Gastroesophageal sphincter (tissue), 4 donors: ENCODE measurements at regions not wholly inside any gene's neighbourhood (a gene's known extent, or its start where the extent isn't known, plus 50 kb on each side); places are given as distances from the start of the nearest gene placed in this dataset.
"Not testable (repeated sequence)": the region's sequence is repeated elsewhere in the genome, so short reads cannot be mapped to it uniquely, and the experiment has no call there.

Experiments
- ATAC-seq: fragments of 150-250 bp; one replicate; pipeline ENCODE4 v1.9.1; 2016; ENCODE audit warnings: mild to moderate bottlenecking, moderate library complexity
- H3K27ac ChIP-seq, 4 donors: fragments of 200-600 bp; sonication (generic) in 3 of 4; 1 replicate in 3 of 4; 2 replicates in 1 of 4; pipeline ENCODE4 v1.5.1; 2016 to 2019
- H3K27me3 ChIP-seq: fragments of 200-600 bp; sonication (generic); one replicate; pipeline ENCODE4 v1.5.1; 2019
- H3K36me3 ChIP-seq, 2 donors: fragments of 200-600 bp; sonication (generic); one replicate each; pipeline ENCODE4 v1.5.1; 2019; ENCODE audit warnings: control low read depth in 1 of 2
- H3K4me1 ChIP-seq, 3 donors: fragments of 200-600 bp; sonication (generic); 1 replicate in 2 of 3; 2 replicates in 1 of 3; pipeline ENCODE4 v1.5.1; 2016 to 2019; ENCODE audit warnings: control low read depth in 2 of 3
- H3K4me3 ChIP-seq, 2 donors: fragments of 200-600 bp; sonication (generic); one replicate each; pipeline ENCODE4 v1.5.1; 2019; ENCODE audit warnings: mild to moderate bottlenecking in 1 of 2, moderate library complexity in 1 of 2
- H3K9me3 ChIP-seq, 3 donors: fragments of 200-600 bp; sonication (generic); one replicate each; pipeline ENCODE4 v1.5.1; 2017 to 2019; ENCODE audit warnings: control low read depth in 2 of 3
- EP300 ChIP-seq: sonication (generic); formaldehyde crosslinking; IDR thresholded peaks from one replicate; pipeline ENCODE4 v1.6.1; 2017; ENCODE audit warnings: antibody characterized with exemption, mild to moderate bottlenecking
- POLR2A ChIP-seq, 2 donors: fragments of 450-650 bp; IDR thresholded peaks; one replicate each; pipeline ENCODE4 v1.6.1; 2017; ENCODE audit warnings: antibody characterized with exemption in 2 of 2, mild to moderate bottlenecking in 2 of 2, moderate library complexity in 1 of 2
- POLR2AphosphoS5 ChIP-seq: sonication (generic); formaldehyde crosslinking; IDR thresholded peaks from one replicate; pipeline ENCODE4 v1.6.1; 2017; ENCODE audit warnings: antibody characterized with exemption
- WGBS, 2 donors: methylation state at CpG; one replicate each; pipeline ENCODE4 v1.1.5; 2018; ENCODE audit warnings: low coverage in 1 of 2; 5-methylcytosine and 5-hydroxymethylcytosine counted together
- TF ChIP-seq, protein P1 (sequence below), 4 experiments: fragments of 200-600 bp in 2 of 4; fragments of 450-650 bp in 2 of 4; sonication (generic) in 1 of 4; IDR thresholded peaks; one replicate each; pipeline ENCODE4 v1.5.1; 2017 to 2019; ENCODE audit warnings: antibody characterized with exemption in 4 of 4, mild to moderate bottlenecking in 2 of 4, moderate library complexity in 2 of 4

DNA sequence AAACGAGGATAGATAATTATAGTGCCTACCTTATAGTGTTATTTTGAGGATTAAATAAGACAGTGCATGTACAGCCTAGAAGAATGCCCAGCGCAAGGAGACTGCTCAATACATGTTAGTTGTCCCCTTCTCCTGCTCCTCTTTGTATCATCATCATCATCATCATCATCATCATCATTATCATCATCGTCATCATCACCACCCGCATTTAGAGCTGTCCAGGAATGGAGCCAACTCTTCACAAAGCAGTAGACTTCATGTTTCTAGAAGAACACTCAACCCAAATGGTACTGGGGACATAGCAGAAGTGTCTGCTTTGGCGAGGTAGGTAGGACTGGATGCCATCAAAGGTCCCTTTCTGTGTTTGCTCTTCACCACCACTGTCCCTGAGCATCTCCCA, 116.0 kb downstream of the TRIM43 start:
- H3K36me3 ChIP-seq, result no peaks in the 10 kb centered on the region
- H3K9me3 ChIP-seq, result no peaks in the 10 kb centered on the region
- H3K27me3 ChIP-seq, result no peaks in the 10 kb centered on the region
- 84 to 91% methylated on average over 3 to 5 of the region's 5 CpGs for WGBS, 2 donors
- peaks cover 0 to 7% (median 0%) of the 10 kb centered on the region in 3 donors for H3K4me1 ChIP-seq
- TF ChIP-seq POLR2AphosphoS5 (no peak), POLR2A (IDR thresholded peaks at IDR 0.05) (no peak), EP300 (no peak)
- TF ChIP-seq, protein P1, sequence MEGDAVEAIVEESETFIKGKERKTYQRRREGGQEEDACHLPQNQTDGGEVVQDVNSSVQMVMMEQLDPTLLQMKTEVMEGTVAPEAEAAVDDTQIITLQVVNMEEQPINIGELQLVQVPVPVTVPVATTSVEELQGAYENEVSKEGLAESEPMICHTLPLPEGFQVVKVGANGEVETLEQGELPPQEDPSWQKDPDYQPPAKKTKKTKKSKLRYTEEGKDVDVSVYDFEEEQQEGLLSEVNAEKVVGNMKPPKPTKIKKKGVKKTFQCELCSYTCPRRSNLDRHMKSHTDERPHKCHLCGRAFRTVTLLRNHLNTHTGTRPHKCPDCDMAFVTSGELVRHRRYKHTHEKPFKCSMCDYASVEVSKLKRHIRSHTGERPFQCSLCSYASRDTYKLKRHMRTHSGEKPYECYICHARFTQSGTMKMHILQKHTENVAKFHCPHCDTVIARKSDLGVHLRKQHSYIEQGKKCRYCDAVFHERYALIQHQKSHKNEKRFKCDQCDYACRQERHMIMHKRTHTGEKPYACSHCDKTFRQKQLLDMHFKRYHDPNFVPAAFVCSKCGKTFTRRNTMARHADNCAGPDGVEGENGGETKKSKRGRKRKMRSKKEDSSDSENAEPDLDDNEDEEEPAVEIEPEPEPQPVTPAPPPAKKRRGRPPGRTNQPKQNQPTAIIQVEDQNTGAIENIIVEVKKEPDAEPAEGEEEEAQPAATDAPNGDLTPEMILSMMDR (IDR thresholded peaks at IDR 0.05), result no peak
- H3K4me3 ChIP-seq, result no peak overlapping the region
- no peak for ATAC-seq
- no peak overlapping the region for H3K27ac ChIP-seq

GRCh38 chr2:95709831-95710230, 118.0 kb downstream of the TRIM43 start:
- TF ChIP-seq POLR2AphosphoS5, result no peak
- TF ChIP-seq POLR2A (IDR thresholded peaks at IDR 0.05), result no peak
- TF ChIP-seq, protein P1 (IDR thresholded peaks at IDR 0.05), result no peak
- no peak for TF ChIP-seq EP300
- no peak overlapping the region for H3K27ac ChIP-seq
- no peak overlapping the region for H3K4me3 ChIP-seq
- ATAC-seq, result no peak
- no peaks in the 10 kb centered on the region for H3K4me1 ChIP-seq
- no peaks in the 10 kb centered on the region for H3K36me3 ChIP-seq
- no peaks in the 10 kb centered on the region for H3K27me3 ChIP-seq
- H3K9me3 ChIP-seq, result no peaks in the 10 kb centered on the region

DNA sequence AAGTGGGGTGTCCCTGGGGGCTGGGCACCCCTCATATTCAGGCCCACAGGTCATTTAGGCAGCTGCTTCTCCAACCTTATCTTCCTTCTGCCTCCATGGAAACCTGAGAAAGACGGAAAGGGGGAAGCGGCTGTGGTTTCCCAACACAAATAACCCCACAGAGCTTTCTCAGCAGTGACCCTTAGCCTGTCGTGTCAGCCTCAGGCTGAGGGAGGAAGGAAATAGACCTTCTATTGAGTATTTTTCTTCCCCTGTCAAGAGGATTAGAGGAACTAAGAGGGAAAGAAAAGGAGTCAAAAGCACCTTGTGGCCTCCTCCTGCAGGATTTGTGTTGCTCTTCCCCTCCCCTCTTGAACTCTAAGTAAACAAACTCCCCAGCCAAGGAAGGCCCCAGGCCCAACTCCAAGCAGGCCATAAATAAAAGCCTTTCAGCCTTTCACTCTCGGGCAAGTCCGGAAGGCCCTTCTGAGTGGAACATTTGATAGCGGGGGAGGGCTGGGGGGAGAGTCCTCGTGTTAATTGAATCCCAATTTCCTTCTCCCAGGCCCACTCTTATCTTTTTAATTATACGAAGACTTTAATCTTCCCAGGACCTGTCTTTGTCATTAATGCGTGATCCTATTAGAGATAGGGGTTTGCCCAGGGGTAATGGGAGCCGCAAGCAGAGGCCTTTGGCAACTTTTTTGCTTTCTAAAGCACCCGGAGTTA, 121.8 kb downstream of the TRIM43 start:
- not testable (repeated sequence) for ATAC-seq, H3K36me3 ChIP-seq, H3K9me3 ChIP-seq, H3K27ac ChIP-seq, H3K4me1 ChIP-seq, H3K27me3 ChIP-seq, H3K4me3 ChIP-seq
- 55% methylated on average over 8 of the region's 11 CpGs; no CpG with 5 or more reads in 1 of the 2 donors for WGBS, 2 donors

DNA sequence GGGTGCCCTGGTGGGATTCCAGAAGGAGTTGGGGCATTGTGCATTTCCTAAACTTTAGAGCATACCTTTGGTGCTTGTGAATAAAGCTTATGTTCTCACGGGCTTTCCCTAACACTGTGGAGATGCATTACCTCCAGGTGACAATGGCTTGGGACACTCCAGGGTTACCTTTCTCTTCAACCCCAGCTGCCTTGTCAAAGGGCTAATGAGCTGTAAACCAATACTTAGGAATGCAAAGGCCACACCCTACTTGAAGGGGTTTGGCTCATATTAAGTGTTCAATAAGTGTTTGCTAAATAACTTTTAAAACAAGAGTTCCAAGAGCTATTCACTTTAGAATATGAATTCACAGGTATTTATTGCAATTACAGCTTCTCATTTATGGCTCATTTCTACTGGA, 122.6 kb downstream of the TRIM43 start:
- H3K4me3 ChIP-seq, H3K27ac ChIP-seq, ATAC-seq, H3K27me3 ChIP-seq, H3K36me3 ChIP-seq, H3K4me1 ChIP-seq, H3K9me3 ChIP-seq: not testable (repeated sequence)
- 100% methylated on average over 1 of the region's 1 CpG for WGBS, 2 donors

GRCh38 chr2:95719473-95720060, 127.8 kb downstream of the TRIM43 start:
- no CpG with 5 or more reads among the region's 8 CpGs for WGBS, 2 donors
- no peaks in the 10 kb centered on the region for H3K27me3 ChIP-seq
- no peak overlapping the region for H3K4me3 ChIP-seq
- ATAC-seq, result no peak
- no peaks in the 10 kb centered on the region for H3K4me1 ChIP-seq
- no peaks in the 10 kb centered on the region for H3K9me3 ChIP-seq
- no peaks in the 10 kb centered on the region for H3K36me3 ChIP-seq
- H3K27ac ChIP-seq, result no peak overlapping the region
- TF ChIP-seq POLR2AphosphoS5, result no peak
- no peak for TF ChIP-seq POLR2A (IDR thresholded peaks at IDR 0.05)
- TF ChIP-seq EP300, result no peak
- TF ChIP-seq, protein P1 (IDR thresholded peaks at IDR 0.05), result no peak

DNA sequence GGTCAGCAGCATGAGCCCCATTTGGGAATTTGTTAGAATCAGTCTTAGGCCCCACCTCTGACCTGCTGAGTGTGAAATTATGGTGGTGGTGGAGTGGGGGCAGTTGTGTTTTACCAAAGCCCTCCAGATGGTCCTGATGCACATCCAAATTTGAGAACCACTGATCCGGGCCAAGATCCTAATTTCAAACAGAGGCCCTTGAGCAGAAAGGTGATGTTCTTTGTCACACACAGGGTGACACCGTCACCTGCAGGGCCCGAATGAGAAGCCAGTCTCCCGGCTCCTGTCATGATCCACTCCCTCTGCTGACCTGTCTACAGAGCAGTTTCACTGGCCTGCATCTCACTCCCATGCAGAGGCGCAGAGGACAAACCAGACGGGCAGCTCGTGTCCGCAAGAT, 129.9 kb downstream of the TRIM43 start:
- no peak for ATAC-seq
- WGBS, 2 donors, result 85 to 92% methylated on average over 5 to 6 of the region's 8 CpGs
- H3K36me3 ChIP-seq, result no peaks in the 10 kb centered on the region

More for the DNA sequence above, 129.9 kb downstream of the TRIM43 start:
- H3K27me3 ChIP-seq, result no peaks in the 10 kb centered on the region
- no peaks in the 10 kb centered on the region for H3K9me3 ChIP-seq
- no peak for TF ChIP-seq EP300
- TF ChIP-seq, protein P1 (IDR thresholded peaks at IDR 0.05), result no peak
- TF ChIP-seq POLR2AphosphoS5, result no peak
- no peak for TF ChIP-seq POLR2A (IDR thresholded peaks at IDR 0.05)
- H3K27ac ChIP-seq, result no peak overlapping the region
- H3K4me3 ChIP-seq, result no peak overlapping the region
- H3K4me1 ChIP-seq, result no peaks in the 10 kb centered on the region
